T-cell (primary cell): ENCODE measurements at regions not wholly inside any gene's neighbourhood (a gene's known extent, or its start where the extent isn't known, plus 50 kb on each side); places are given as distances from the start of the nearest gene placed in this dataset.
A peak's percentile ranks its signal among the peaks of the same experiment; 100 is the strongest.

Source experiments
- ATAC-seq, 4 experiments: fragments of 200-7000 bp in 3 of 4; fragments of 150-1000 bp in 1 of 4; cut with Tn5 transposase; replicated peaks in 1 of 4; 1 replicate in 3 of 4; 2 replicates in 1 of 4; pipeline ENCODE4 v1.10.0; 2021; ENCODE audit warnings: moderate library complexity in 3 of 4, mild to moderate bottlenecking in 2 of 4, moderate number of reproducible peaks in 1 of 4
- CTCF ChIA-PET, 2 donors: fragments of 300-600 bp; sonication (Branson Sonifier 250); formaldehyde crosslinking; loops; one replicate each; lab custom pipeline; 2022; ENCODE audit warnings: antibody characterized with exemption in 2 of 2; lab: Charles Lee
- POLR2A ChIA-PET, 2 donors: fragments of 300-600 bp; sonication (Branson Sonifier 250); formaldehyde crosslinking; loops; one replicate each; lab custom pipeline; 2022; ENCODE audit warnings: antibody characterized with exemption in 2 of 2; lab: Charles Lee
- DNase-seq, 35 experiments: peaks; one replicate each; pipeline versions ENCODE4 v3.0.0 to v3.0.0-alpha.2; 2013 to 2023
- H3K27ac ChIP-seq: one replicate; pipeline ENCODE4 v1.5.1; 2013; ENCODE audit warnings: low read length
- H3K27me3 ChIP-seq, 2 experiments: replicated peaks in 1 of 2; 1 replicate in 1 of 2; 2 replicates in 1 of 2; pipeline versions ENCODE4 v1.6.1 to v1.7.0; 2013; ENCODE audit warnings: low read length in 1 of 2, mixed read lengths in 1 of 2; ENCODE audit not compliant: control insufficient read depth in 2 of 2, insufficient read depth in 2 of 2; ENCODE audit errors: extremely low read depth in 1 of 2
- H3K36me3 ChIP-seq, 2 donors: 1 replicate in 1 of 2; 2 replicates in 1 of 2; pipeline versions ENCODE4 v1.6.1 to v1.7.0; 2013; ENCODE audit warnings: low read length in 1 of 2; ENCODE audit not compliant: control insufficient read depth in 2 of 2, insufficient read depth in 1 of 2; ENCODE audit errors: extremely low read depth in 1 of 2
- H3K4me1 ChIP-seq, 2 experiments: 1 replicate in 1 of 2; 2 replicates in 1 of 2; pipeline versions ENCODE4 v1.6.1 to v1.7.0; 2013; ENCODE audit warnings: low read length in 2 of 2, mixed read lengths in 1 of 2; ENCODE audit not compliant: insufficient read depth in 2 of 2, control insufficient read depth in 1 of 2; ENCODE audit errors: extremely low read depth in 1 of 2
- H3K4me3 ChIP-seq, 2 donors: 1 replicate in 1 of 2; 2 replicates in 1 of 2; pipeline versions ENCODE4 v1.5.1 to v1.7.0; 2013; ENCODE audit warnings: mild to moderate bottlenecking in 2 of 2, low read length in 1 of 2, moderate library complexity in 1 of 2; ENCODE audit not compliant: control insufficient read depth in 1 of 2; ENCODE audit errors: extremely low read depth in 1 of 2
- H3K9me3 ChIP-seq: 2 replicates; pipeline ENCODE4 v1.7.0; 2013
- H3K27ac Mint-ChIP-seq, 2 donors: one replicate each; pipeline ENCODE4 v1.8.0; 2020 to 2021; ENCODE audit warnings: mild to moderate bottlenecking in 2 of 2, mixed read lengths in 2 of 2
- H3K27me3 Mint-ChIP-seq, 2 donors: one replicate each; pipeline ENCODE4 v1.8.0; 2021 to 2022; ENCODE audit warnings: mixed read lengths in 2 of 2
- H3K36me3 Mint-ChIP-seq: one replicate; pipeline ENCODE4 v1.8.0; 2021; ENCODE audit warnings: mixed read lengths
- H3K4me1 Mint-ChIP-seq, 3 donors: one replicate each; pipeline ENCODE4 v1.8.0; 2020 to 2022; ENCODE audit warnings: mixed read lengths in 3 of 3, mild to moderate bottlenecking in 1 of 3
- H3K4me3 Mint-ChIP-seq, 3 donors: one replicate each; pipeline ENCODE4 v1.8.0; 2020 to 2022; ENCODE audit warnings: mild to moderate bottlenecking in 3 of 3, mixed read lengths in 3 of 3, moderate library complexity in 3 of 3
- H3K9me3 Mint-ChIP-seq, 3 donors: one replicate each; pipeline ENCODE4 v1.8.0; 2020 to 2022; ENCODE audit warnings: mixed read lengths in 3 of 3
- WGBS: methylation state at CpG from one replicate; pipeline ENCODE4 v1.1.5; 2013; ENCODE audit warnings: missing lambda C conversion rate; ENCODE audit not compliant: insufficient coverage; 5-methylcytosine and 5-hydroxymethylcytosine counted together

- Histone ChIP-seq H3K9me3 (no peaks in the 10 kb centered on the region), H3K27ac (no peak overlapping the region), H3K27me3 (no peaks in the 10 kb centered on the region), H3K36me3 (no peaks in the 10 kb centered on the region), H3K4me3 (no peak overlapping the region), H3K4me1 (peaks cover 3 to 31% of the 10 kb centered on the region in 2 experiments)
- ChIA-PET CTCF (no interaction called here), POLR2A (no interaction called here)
- no peak for ATAC-seq
- Mint-ChIP-seq H3K4me3 (no peak overlapping the region), H3K36me3 (no peaks in the 10 kb centered on the region), H3K27me3 (no peaks in the 10 kb centered on the region), H3K4me1 (peaks cover 56 to 77% (median 60%) of the 10 kb centered on the region in 3 donors), H3K9me3 (peaks cover 0 to 3% (median 0%) of the 10 kb centered on the region in 3 donors), H3K27ac (no peak overlapping the region)
- 97% methylated on average over 4 of the region's 4 CpGs for WGBS
- DNase-seq = no peak
Measured at GRCh38 chr2:136062066-136062837, 55.7 kb downstream of the CXCR4 start.

DNA sequence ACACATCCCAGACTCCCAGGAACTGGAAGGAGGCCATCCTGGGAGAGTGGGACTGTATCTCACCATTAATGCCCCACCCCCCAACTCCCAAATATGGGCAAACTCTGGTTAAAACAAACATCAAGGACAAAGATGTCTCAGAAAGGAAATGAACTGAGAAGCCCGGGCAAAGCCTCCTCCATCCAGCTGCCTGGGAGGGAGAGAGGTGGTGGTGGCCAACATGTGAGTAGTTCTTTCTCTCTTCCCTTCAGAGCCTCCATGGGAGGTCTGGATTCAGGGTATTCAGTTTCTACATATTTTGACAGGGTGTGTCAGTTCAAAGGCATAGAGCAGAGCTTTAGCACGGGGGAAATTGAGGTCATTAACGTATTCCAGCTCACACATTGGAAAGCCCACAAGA is 57.5 kb downstream of the CXCR4 start:
- Histone ChIP-seq H3K4me1 (peaks cover 5 to 35% of the 10 kb centered on the region in 2 experiments), H3K4me3 (no peak overlapping the region), H3K9me3 (no peaks in the 10 kb centered on the region), H3K27ac (no peak overlapping the region), H3K36me3 (no peaks in the 10 kb centered on the region), H3K27me3 (no peaks in the 10 kb centered on the region)
- 77% methylated on average over 2 of the region's 3 CpGs for WGBS
- no peaks in the 10 kb centered on the region for H3K27me3 Mint-ChIP-seq
- DNase-seq (no peak), ATAC-seq (no peak)
- peaks cover 63 to 83% (median 68%) of the 10 kb centered on the region in 3 donors for H3K4me1 Mint-ChIP-seq
- POLR2A ChIA-PET = interaction anchor here (0.5 to 0.6 kb wide), 2 partner anchors 81 to 262 kb away, joined by 3 to 5 read pairs; no protein-coding TSS in a partner anchor
- CTCF ChIA-PET = no interaction called here
- no peak overlapping the region for H3K27ac Mint-ChIP-seq
- H3K4me3 Mint-ChIP-seq = no peak overlapping the region
- H3K36me3 Mint-ChIP-seq = no peaks in the 10 kb centered on the region
- peaks cover 0 to 3% (median 0%) of the 10 kb centered on the region in 3 donors for H3K9me3 Mint-ChIP-seq

DNA sequence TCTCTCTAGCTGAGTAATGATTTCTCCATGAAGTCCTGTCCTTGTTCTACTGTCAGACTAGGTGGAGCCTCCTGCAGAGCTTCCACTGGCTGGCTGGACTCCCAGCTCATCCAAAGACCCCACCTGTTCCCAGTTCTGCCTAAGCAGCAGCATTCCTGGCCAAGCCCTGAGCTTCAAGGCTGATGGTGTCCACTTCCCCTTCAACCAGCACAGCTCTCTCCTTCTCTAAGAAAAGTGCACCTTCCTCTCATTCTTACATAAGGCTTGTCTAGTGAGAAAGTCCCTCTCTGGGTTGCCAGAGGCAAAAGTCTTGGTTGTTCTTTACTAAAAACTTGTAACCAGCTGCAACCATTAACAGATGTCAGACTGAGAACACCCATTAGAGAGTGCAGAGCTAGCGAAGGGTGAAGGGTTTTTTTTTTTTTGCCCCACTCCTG is 58.9 kb downstream of the CXCR4 start:
- H3K27ac Mint-ChIP-seq = peak overlapping the region; percentile 65 to 89
- ATAC-seq (no peak), DNase-seq (no peak)
- POLR2A ChIA-PET = interaction anchor here (0.6 to 1.1 kb wide), 4 partner anchors 56 to 163 kb away, joined by 3 to 4 read pairs (median 3); no protein-coding TSS in a partner anchor
- Histone ChIP-seq H3K4me3 (no peak overlapping the region), H3K4me1 (peaks cover 7 to 38% of the 10 kb centered on the region in 2 experiments), H3K36me3 (no peaks in the 10 kb centered on the region), H3K27me3 (no peaks in the 10 kb centered on the region), H3K27ac (no peak overlapping the region), H3K9me3 (no peaks in the 10 kb centered on the region)
- H3K27me3 Mint-ChIP-seq = no peaks in the 10 kb centered on the region
- peak overlapping the region in 1 of 3 donors; percentile 1 for H3K4me3 Mint-ChIP-seq
- no peaks in the 10 kb centered on the region for H3K36me3 Mint-ChIP-seq
- WGBS = no CpG with 5 or more reads among the region's 1 CpG
- H3K9me3 Mint-ChIP-seq = peaks cover 0 to 7% (median 0%) of the 10 kb centered on the region in 3 donors
- CTCF ChIA-PET = interaction anchor here (0.6 to 1.2 kb wide), 4 partner anchors 12 to 179 kb away, joined by 3 to 4 read pairs (median 3); no protein-coding TSS in a partner anchor
- H3K4me1 Mint-ChIP-seq = peaks cover 63 to 82% (median 75%) of the 10 kb centered on the region in 3 donors

- ATAC-seq (no peak), DNase-seq (no peak)
- H3K9me3 ChIP-seq = no peaks in the 10 kb centered on the region
- no peaks in the 10 kb centered on the region for H3K27me3 Mint-ChIP-seq
- no peaks in the 10 kb centered on the region for H3K36me3 Mint-ChIP-seq
- no peaks in the 10 kb centered on the region for H3K27me3 ChIP-seq
- H3K36me3 ChIP-seq = no peaks in the 10 kb centered on the region
- ChIA-PET CTCF (interaction anchor here in 1 of 2 donors (1.2 kb wide), 1 partner anchor 145 kb away, joined by 3 read pairs; no protein-coding TSS in a partner anchor), POLR2A (interaction anchor here (0.8 to 0.9 kb wide), 2 partner anchors 56 to 98 kb away, joined by 3 to 4 read pairs; no protein-coding TSS in a partner anchor)
- no peak overlapping the region for H3K27ac ChIP-seq
- peaks cover 66 to 81% (median 73%) of the 10 kb centered on the region in 3 donors for H3K4me1 Mint-ChIP-seq
- no peak overlapping the region for H3K4me3 ChIP-seq
- peaks cover 0 to 4% (median 0%) of the 10 kb centered on the region in 3 donors for H3K9me3 Mint-ChIP-seq
- H3K4me3 Mint-ChIP-seq = no peak overlapping the region
- H3K27ac Mint-ChIP-seq = peak overlapping the region; percentile 89 to 92
- peaks cover 7 to 42% of the 10 kb centered on the region in 2 experiments for H3K4me1 ChIP-seq
Measured at GRCh38 chr2:136058262-136058661, 59.7 kb downstream of the CXCR4 start.

DNA sequence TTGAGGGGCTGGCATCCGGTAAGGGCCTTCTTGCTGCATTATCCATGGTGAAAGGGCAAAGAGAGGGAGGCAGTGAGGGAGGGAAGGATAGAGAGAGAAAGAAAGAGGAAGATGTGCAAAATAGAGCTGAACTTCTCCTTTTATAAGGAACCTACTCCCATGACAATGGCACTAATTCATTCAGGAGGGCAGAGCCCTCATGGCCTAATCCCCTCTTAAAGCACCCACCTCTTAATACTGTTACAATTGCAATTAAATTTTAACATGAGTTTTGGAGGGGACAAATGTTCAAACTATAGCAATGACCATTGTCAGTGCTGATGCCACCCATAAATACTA is 60.2 kb downstream of the CXCR4 start:
- no peaks in the 10 kb centered on the region for H3K36me3 Mint-ChIP-seq
- no peaks in the 10 kb centered on the region for H3K9me3 ChIP-seq
- no peaks in the 10 kb centered on the region for H3K27me3 ChIP-seq
- no peak overlapping the region for H3K4me3 ChIP-seq
- DNase-seq (no peak), ATAC-seq (no peak)
- peak overlapping the region in 1 of 3 donors; percentile 57 for H3K4me3 Mint-ChIP-seq
- ChIA-PET CTCF (no interaction called here), POLR2A (no interaction called here)
- peak overlapping the region; percentile 65 for H3K27ac ChIP-seq
- peaks cover 0 to 4% (median 0%) of the 10 kb centered on the region in 3 donors for H3K9me3 Mint-ChIP-seq
- no peaks in the 10 kb centered on the region for H3K27me3 Mint-ChIP-seq
- peak overlapping the region; percentile 89 to 92 for H3K27ac Mint-ChIP-seq
- no CpG with 5 or more reads among the region's 1 CpG for WGBS
- H3K4me1 Mint-ChIP-seq = peaks cover 68 to 84% (median 77%) of the 10 kb centered on the region in 3 donors
- no peaks in the 10 kb centered on the region for H3K36me3 ChIP-seq
- peaks cover 7 to 42% of the 10 kb centered on the region in 2 experiments for H3K4me1 ChIP-seq

DNA sequence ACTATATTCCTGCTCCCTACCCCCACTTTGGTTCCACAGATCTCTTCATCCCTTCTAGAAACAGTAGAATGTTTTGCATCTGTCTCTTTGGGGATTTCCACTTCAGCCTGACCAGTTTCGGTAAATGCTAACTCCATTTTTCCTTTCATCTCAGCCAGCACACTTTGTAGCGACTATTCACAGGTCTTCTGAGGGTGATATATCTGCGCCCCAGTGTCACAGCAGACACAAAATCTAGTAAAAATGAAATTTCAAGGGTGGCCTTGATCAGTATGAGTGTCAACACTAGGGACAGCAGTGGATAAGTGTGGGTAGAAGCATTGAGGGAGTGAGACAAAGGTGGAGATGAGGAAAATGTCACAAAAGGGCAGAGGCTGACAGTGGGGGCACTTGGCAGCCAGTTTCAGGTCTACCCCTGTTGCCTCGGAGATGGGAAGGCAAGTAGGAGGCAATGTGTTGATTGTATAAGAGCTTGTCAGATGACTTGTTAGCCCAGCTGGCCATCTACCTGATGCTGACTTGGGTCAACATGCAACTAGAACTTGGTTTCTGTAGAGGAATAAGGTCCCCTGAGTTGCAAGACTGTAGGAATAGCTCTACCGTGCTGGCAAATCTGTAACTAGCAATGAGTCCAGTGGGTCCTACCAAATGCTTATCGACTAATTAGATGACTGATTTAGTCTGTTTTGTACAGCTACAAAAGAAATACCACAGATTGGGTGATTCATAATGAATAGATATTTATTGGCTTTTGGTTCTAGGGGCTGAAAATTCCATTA is 60.7 kb downstream of the CXCR4 start:
- Histone ChIP-seq H3K4me1 (peaks cover 11 to 46% of the 10 kb centered on the region in 2 experiments), H3K27ac (peak overlapping the region; percentile 65), H3K27me3 (no peaks in the 10 kb centered on the region), H3K9me3 (no peaks in the 10 kb centered on the region), H3K4me3 (no peak overlapping the region), H3K36me3 (no peaks in the 10 kb centered on the region)
- H3K27ac Mint-ChIP-seq = peak overlapping the region; percentile 89 to 92
- H3K36me3 Mint-ChIP-seq = no peaks in the 10 kb centered on the region
- peaks cover 73 to 84% (median 77%) of the 10 kb centered on the region in 3 donors for H3K4me1 Mint-ChIP-seq
- 34% methylated on average over 3 of the region's 6 CpGs for WGBS
- H3K9me3 Mint-ChIP-seq = peaks cover 0 to 4% (median 0%) of the 10 kb centered on the region in 3 donors
- no peaks in the 10 kb centered on the region for H3K27me3 Mint-ChIP-seq
- CTCF ChIA-PET = interaction anchor here in 1 of 2 donors (1.6 kb wide), 1 partner anchor 143 kb away, joined by 8 read pairs; no protein-coding TSS in a partner anchor
- peak overlapping the region; percentile 7 to 59 (median 57) for H3K4me3 Mint-ChIP-seq
- DNase-seq (peak in 19 of 35 experiments; percentile 1 to 64 (median 21)), ATAC-seq (peak; percentile 32 to 74 (median 39))
- POLR2A ChIA-PET = interaction anchor here in 1 of 2 donors (0.8 kb wide), 1 partner anchor 79 kb away, joined by 9 read pairs; no protein-coding TSS in a partner anchor
